Colonic mucosa (tissue), 4 donors: ENCODE measurements at regions not wholly inside any gene's neighbourhood (a gene's known extent, or its start where the extent isn't known, plus 50 kb on each side); places are given as distances from the start of the nearest gene placed in this dataset.

Source experiments
- DNase-seq: peaks from one replicate; pipeline ENCODE4 v3.0.0-alpha.2; 2020
- H3K27ac ChIP-seq: fragments of 200-600 bp; one replicate; pipeline ENCODE4 v1.8.0; 2021
- H3K27me3 ChIP-seq: fragments of 200-600 bp; one replicate; pipeline ENCODE4 v1.8.0; 2021
- H3K36me3 ChIP-seq: fragments of 200-600 bp; one replicate; pipeline ENCODE4 v1.8.0; 2021
- H3K4me1 ChIP-seq: fragments of 200-600 bp; one replicate; pipeline ENCODE4 v1.8.0; 2021; ENCODE audit warnings: mild to moderate bottlenecking
- H3K4me3 ChIP-seq: fragments of 200-600 bp; one replicate; pipeline ENCODE4 v1.8.0; 2021
- H3K9ac ChIP-seq, 2 donors: one replicate each; pipeline ENCODE4 v1.7.0; 2013; ENCODE audit warnings: control low read depth in 2 of 2, low read depth in 2 of 2, low read length in 2 of 2
- H3K9me3 ChIP-seq: fragments of 200-600 bp; one replicate; pipeline ENCODE4 v1.8.0; 2021
- CTCF ChIP-seq: fragments of 200-600 bp; IDR thresholded peaks from one replicate; pipeline ENCODE4 v1.8.0; 2022; ENCODE audit warnings: antibody characterized with exemption, mild to moderate bottlenecking
- intact Hi-C: fragments of 100-400 bp; cut with DNase I; formaldehyde crosslinking; loops from one replicate; pipeline ENCODE4 v1.14.1; 2022
- donor health status: healthy.
- donor health status: DM: no; HTN: no; CAD: no.
- donor health status: DM: no; HTN: no; CAD: no.

- Histone ChIP-seq H3K36me3 (no peaks in the 10 kb centered on the region), H3K27me3 (no peaks in the 10 kb centered on the region), H3K9me3 (no peaks in the 10 kb centered on the region), H3K4me1 (no peaks in the 10 kb centered on the region), H3K27ac (no peak overlapping the region), H3K9ac (no peak overlapping the region), H3K4me3 (no peak overlapping the region)
- no peak for TF ChIP-seq CTCF
- intact Hi-C loops: no loop called here
- DNase-seq: no peak
These were observed 527.8 kb downstream of the MTRR start for GRCh38 chr5:8396756-8397155.

- intact Hi-C loops: no loop called here
- H3K4me3 ChIP-seq: no peak overlapping the region
- H3K27ac ChIP-seq: no peak overlapping the region
- H3K9me3 ChIP-seq: no peaks in the 10 kb centered on the region
- TF ChIP-seq CTCF: no peak
- no peaks in the 10 kb centered on the region for H3K36me3 ChIP-seq
- H3K4me1 ChIP-seq: no peaks in the 10 kb centered on the region
- H3K27me3 ChIP-seq: no peaks in the 10 kb centered on the region
- no peak for DNase-seq
- no peak overlapping the region for H3K9ac ChIP-seq
These were observed 530.5 kb downstream of the MTRR start for GRCh38 chr5:8399471-8399870.

- intact Hi-C loops: no loop called here
- no peak overlapping the region for H3K27ac ChIP-seq
- no peaks in the 10 kb centered on the region for H3K4me1 ChIP-seq
- no peaks in the 10 kb centered on the region for H3K9me3 ChIP-seq
- DNase-seq: no peak
- no peaks in the 10 kb centered on the region for H3K36me3 ChIP-seq
- H3K4me3 ChIP-seq: no peak overlapping the region
- no peak overlapping the region for H3K9ac ChIP-seq
- H3K27me3 ChIP-seq: no peaks in the 10 kb centered on the region
- no peak for TF ChIP-seq CTCF
These were observed 539.3 kb downstream of the MTRR start for GRCh38 chr5:8408258-8408657.

GRCh38 chr5:8410618-8411017, 541.7 kb downstream of the MTRR start:
- intact Hi-C loops: no loop called here
- Histone ChIP-seq H3K27me3 (no peaks in the 10 kb centered on the region), H3K36me3 (no peaks in the 10 kb centered on the region), H3K27ac (no peak overlapping the region), H3K9ac (no peak overlapping the region), H3K9me3 (no peaks in the 10 kb centered on the region), H3K4me1 (no peaks in the 10 kb centered on the region), H3K4me3 (no peak overlapping the region)
- DNase-seq: no peak
- TF ChIP-seq CTCF: no peak

GRCh38 chr5:8413975-8414374, 545.0 kb downstream of the MTRR start:
- Histone ChIP-seq H3K36me3 (no peaks in the 10 kb centered on the region), H3K9me3 (no peaks in the 10 kb centered on the region), H3K4me1 (no peaks in the 10 kb centered on the region), H3K27me3 (no peaks in the 10 kb centered on the region), H3K4me3 (no peak overlapping the region), H3K9ac (no peak overlapping the region), H3K27ac (no peak overlapping the region)
- intact Hi-C loops: no loop called here
- no peak for TF ChIP-seq CTCF
- DNase-seq: no peak
